A673 (cell line): ENCODE measurements at regions not wholly inside any gene's neighbourhood (a gene's known extent, or its start where the extent isn't known, plus 50 kb on each side); places are given as distances from the start of the nearest gene placed in this dataset.

Experiments
- BruUV-seq: library from RNA; stranded (reverse); fragments of 400-500 nt; replicated peaks from 2 replicates; lab custom pipeline; 2021; lab: Mats Ljungman, UMichigan
- CTCF ChIA-PET: fragments of 300-600 bp; sonication (Branson Sonifier 250); formaldehyde crosslinking; loops from one replicate; lab custom pipeline; 2022; ENCODE audit warnings: antibody characterized with exemption; lab: Charles Lee
- POLR2A ChIA-PET: fragments of 300-600 bp; sonication (Branson Sonifier 250); formaldehyde crosslinking; loops from one replicate; lab custom pipeline; 2022; ENCODE audit warnings: antibody characterized with exemption; ENCODE audit not compliant: low non-redundant PET; lab: Charles Lee
- DNase-seq: peaks from one replicate; pipeline ENCODE4 v3.0.0-alpha.2; 2015; ENCODE audit warnings: low spot score
- H3K27ac ChIP-seq: fragments of 200-600 bp; sonication (generic); 2 replicates; pipeline ENCODE4 v1.5.1; 2016; ENCODE audit warnings: mixed run types, low read depth, mild to moderate bottlenecking, mixed read lengths, antibody characterized with exemption, low read length; ENCODE audit not compliant: poor library complexity, severe bottlenecking
- H3K27me3 ChIP-seq: fragments of 200-600 bp; sonication (generic); replicated peaks from 2 replicates; pipeline ENCODE4 v1.6.1; 2017; ENCODE audit warnings: mixed run types, low read depth, mild to moderate bottlenecking, mixed read lengths, antibody characterized with exemption, low read length; ENCODE audit not compliant: insufficient read depth, poor library complexity
- H3K36me3 ChIP-seq: fragments of 200-600 bp; sonication (generic); 2 replicates; pipeline ENCODE4 v1.6.1; 2016; ENCODE audit warnings: mixed run types, mild to moderate bottlenecking, mixed read lengths, antibody characterized with exemption, low read length; ENCODE audit not compliant: insufficient read depth, poor library complexity, severe bottlenecking
- H3K4me1 ChIP-seq: fragments of 200-600 bp; sonication (generic); 2 replicates; pipeline ENCODE4 v1.6.1; 2017; ENCODE audit warnings: mixed run types, mild to moderate bottlenecking, mixed read lengths, antibody characterized with exemption, low read length; ENCODE audit not compliant: insufficient read depth, poor library complexity, severe bottlenecking
- H3K4me3 ChIP-seq: fragments of 200-600 bp; sonication (generic); 2 replicates; pipeline ENCODE4 v1.5.1; 2016; ENCODE audit warnings: low read depth, mixed run types, mild to moderate bottlenecking, mixed read lengths, low read length; ENCODE audit not compliant: poor library complexity, severe bottlenecking
- H3K9me3 ChIP-seq: fragments of 200-600 bp; sonication (generic); 2 replicates; pipeline ENCODE4 v1.6.1; 2016; ENCODE audit warnings: mixed run types, low read depth, mild to moderate bottlenecking, mixed read lengths, antibody characterized with exemption, low read length; ENCODE audit not compliant: poor library complexity, severe bottlenecking
- EZH2 ChIP-seq: fragments of 200-600 bp; sonication (generic); IDR thresholded peaks from 2 replicates; pipeline ENCODE4 v1.6.1; 2017; ENCODE audit warnings: borderline replicate concordance, low read depth, mild to moderate bottlenecking, mixed read lengths, antibody characterized with exemption, low read length; ENCODE audit not compliant: poor library complexity, severe bottlenecking
- intact Hi-C: fragments of 100-400 bp; cut with micrococcal nuclease; formaldehyde crosslinking; loops from one replicate; pipeline ENCODE4 v1.10.0; 2022; ENCODE audit not compliant: unreplicated experiment
- TF ChIP-seq, protein P1 (sequence below): fragments of 300-800, 200-600 bp; sonication (generic); conservative IDR thresholded peaks from 2 replicates; pipeline ENCODE4 v1.5.1; 2017; ENCODE audit warnings: low read depth, mild to moderate bottlenecking, antibody characterized with exemption, low read length, moderate library complexity, mixed read lengths

- H3K9me3 ChIP-seq = no peaks in the 10 kb centered on the region
- BruUV-seq = no TSS peak
- H3K36me3 ChIP-seq = no peaks in the 10 kb centered on the region
- no peaks in the 10 kb centered on the region for H3K27me3 ChIP-seq
- no peak for DNase-seq
- POLR2A ChIA-PET = no interaction called here
- intact Hi-C loops = no loop called here
- no peak for TF ChIP-seq EZH2
- TF ChIP-seq, protein P1, sequence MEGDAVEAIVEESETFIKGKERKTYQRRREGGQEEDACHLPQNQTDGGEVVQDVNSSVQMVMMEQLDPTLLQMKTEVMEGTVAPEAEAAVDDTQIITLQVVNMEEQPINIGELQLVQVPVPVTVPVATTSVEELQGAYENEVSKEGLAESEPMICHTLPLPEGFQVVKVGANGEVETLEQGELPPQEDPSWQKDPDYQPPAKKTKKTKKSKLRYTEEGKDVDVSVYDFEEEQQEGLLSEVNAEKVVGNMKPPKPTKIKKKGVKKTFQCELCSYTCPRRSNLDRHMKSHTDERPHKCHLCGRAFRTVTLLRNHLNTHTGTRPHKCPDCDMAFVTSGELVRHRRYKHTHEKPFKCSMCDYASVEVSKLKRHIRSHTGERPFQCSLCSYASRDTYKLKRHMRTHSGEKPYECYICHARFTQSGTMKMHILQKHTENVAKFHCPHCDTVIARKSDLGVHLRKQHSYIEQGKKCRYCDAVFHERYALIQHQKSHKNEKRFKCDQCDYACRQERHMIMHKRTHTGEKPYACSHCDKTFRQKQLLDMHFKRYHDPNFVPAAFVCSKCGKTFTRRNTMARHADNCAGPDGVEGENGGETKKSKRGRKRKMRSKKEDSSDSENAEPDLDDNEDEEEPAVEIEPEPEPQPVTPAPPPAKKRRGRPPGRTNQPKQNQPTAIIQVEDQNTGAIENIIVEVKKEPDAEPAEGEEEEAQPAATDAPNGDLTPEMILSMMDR = no peak
- H3K4me3 ChIP-seq = no peak overlapping the region
- no peak overlapping the region for H3K27ac ChIP-seq
- CTCF ChIA-PET = no interaction called here
- no peaks in the 10 kb centered on the region for H3K4me1 ChIP-seq
Measured at GRCh38 chr3:39587113-39587512, 119.6 kb downstream of the MOBP start.

DNA sequence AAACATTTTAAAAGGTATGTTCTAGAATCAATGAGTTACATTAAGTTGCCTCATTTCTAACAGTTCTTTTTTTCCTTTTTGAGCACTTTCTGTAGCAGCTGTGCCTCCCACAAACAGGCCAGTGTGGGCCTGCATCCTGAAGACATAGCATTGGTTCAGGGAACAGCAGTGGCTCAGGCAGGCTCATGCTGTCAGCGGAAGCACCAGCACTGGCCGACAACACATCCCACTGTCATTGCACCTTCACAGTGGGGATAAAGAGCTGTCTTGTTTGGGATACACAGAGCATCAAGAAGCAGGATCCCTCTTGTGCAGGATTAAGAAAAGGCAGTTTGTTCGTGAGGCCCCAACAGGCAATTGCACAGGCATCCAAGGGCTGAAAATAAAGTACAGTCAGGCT lies 123.3 kb downstream of the MOBP start:
- H3K4me3 ChIP-seq = no peak overlapping the region
- H3K4me1 ChIP-seq = no peaks in the 10 kb centered on the region
- ChIA-PET CTCF (no interaction called here), POLR2A (no interaction called here)
- no peaks in the 10 kb centered on the region for H3K36me3 ChIP-seq
- no peaks in the 10 kb centered on the region for H3K9me3 ChIP-seq
- no peak overlapping the region for H3K27ac ChIP-seq
- intact Hi-C loops = no loop called here
- BruUV-seq = no TSS peak
- TF ChIP-seq EZH2 = no peak
- TF ChIP-seq, protein P1 = no peak
- no peak for DNase-seq
- H3K27me3 ChIP-seq = no peaks in the 10 kb centered on the region

GRCh38 chr3:39592311-39593050 lies 125.0 kb downstream of the MOBP start:
- intact Hi-C loops = no loop called here
- Histone ChIP-seq H3K36me3 (no peaks in the 10 kb centered on the region), H3K4me1 (no peaks in the 10 kb centered on the region), H3K9me3 (no peaks in the 10 kb centered on the region), H3K4me3 (no peak overlapping the region), H3K27ac (no peak overlapping the region), H3K27me3 (no peaks in the 10 kb centered on the region)
- POLR2A ChIA-PET = no interaction called here
- no TSS peak for BruUV-seq
- CTCF ChIA-PET = no interaction called here
- no peak for TF ChIP-seq EZH2
- TF ChIP-seq, protein P1 = no peak
- DNase-seq = no peak
